ENCODE measurements at regions not wholly inside any gene's neighbourhood (a gene's known extent, or its start where the extent isn't known, plus 50 kb on each side); places are given as distances from the start of the nearest gene placed in this dataset.

GRCh38 chr1:218728898-218729565 is 383.9 kb downstream of the TGFB2 start:
- WGBS, 2 experiments (ENCODE audit: insufficient coverage in 1 of 2, insufficient read length in 1 of 2), result 85 to 86% methylated on average over 1 of the region's 1 CpG
- no peaks in the 10 kb centered on the region for H3K9me3 ChIP-seq (ENCODE audit: control insufficient read depth, low read length)

GRCh38 chr1:218735436-218736032 is 390.4 kb downstream of the TGFB2 start:
- DNase-seq, result no peak
- Mint-ChIP-seq H3K4me1 (peaks cover 1% of the 10 kb centered on the region), H3K27ac (no peak overlapping the region), H3K9me3 (no peaks in the 10 kb centered on the region), H3K36me3 (ENCODE audit: low read depth) (no peaks in the 10 kb centered on the region), H3K27me3 (ENCODE audit: insufficient read depth) (no peaks in the 10 kb centered on the region), H3K4me3 (no peak overlapping the region)
- Histone ChIP-seq H3K9ac (ENCODE audit: extremely low read depth, low read length, poor library complexity, severe bottlenecking) (no peak overlapping the region), H3K4me1 (ENCODE audit: control insufficient read depth, insufficient read depth, low read length) (no peaks in the 10 kb centered on the region), H3K27ac (ENCODE audit: low read depth, low read length) (no peak overlapping the region), H3K9me3 (ENCODE audit: control insufficient read depth, low read length) (no peaks in the 10 kb centered on the region), H3K4me3 (ENCODE audit: low read length) (no peak overlapping the region), H3K27me3 (ENCODE audit: control insufficient read depth, insufficient read depth, low read length, poor library complexity, severe bottlenecking) (no peaks in the 10 kb centered on the region), H3K36me3 (ENCODE audit: control insufficient read depth, insufficient read depth, low read length) (no peaks in the 10 kb centered on the region)
- TF ChIP-seq CTCF (conservative IDR thresholded peaks at IDR 0.05), result no peak

More at GRCh38 chr1:218728898-218729565, 383.9 kb downstream of the TGFB2 start:
- Histone ChIP-seq H3K9ac (ENCODE audit: extremely low read depth, low read length, poor library complexity, severe bottlenecking) (no peak overlapping the region), H3K4me1 (ENCODE audit: control insufficient read depth, insufficient read depth, low read length) (no peaks in the 10 kb centered on the region), H3K27ac (ENCODE audit: low read depth, low read length) (no peak overlapping the region), H3K36me3 (ENCODE audit: control insufficient read depth, insufficient read depth, low read length) (no peaks in the 10 kb centered on the region), H3K4me3 (ENCODE audit: low read length) (no peak overlapping the region), H3K27me3 (ENCODE audit: control insufficient read depth, insufficient read depth, low read length, poor library complexity, severe bottlenecking) (no peaks in the 10 kb centered on the region)
- Mint-ChIP-seq H3K4me1 (no peaks in the 10 kb centered on the region), H3K4me3 (no peak overlapping the region), H3K27me3 (ENCODE audit: insufficient read depth) (no peaks in the 10 kb centered on the region), H3K27ac (no peak overlapping the region), H3K36me3 (ENCODE audit: low read depth) (no peaks in the 10 kb centered on the region), H3K9me3 (no peaks in the 10 kb centered on the region)
- TF ChIP-seq CTCF (conservative IDR thresholded peaks at IDR 0.05), result no peak
- DNase-seq, result no peak

GRCh38 chr1:218739426-218739825 is 394.3 kb downstream of the TGFB2 start:
- H3K36me3 ChIP-seq (ENCODE audit: control insufficient read depth, insufficient read depth, low read length), result no peaks in the 10 kb centered on the region
- no peak overlapping the region for H3K4me3 ChIP-seq (ENCODE audit: low read length)
- peaks cover 4% of the 10 kb centered on the region for H3K9me3 ChIP-seq (ENCODE audit: control insufficient read depth, low read length)
- Mint-ChIP-seq H3K27ac (no peak overlapping the region), H3K27me3 (ENCODE audit: insufficient read depth) (no peaks in the 10 kb centered on the region), H3K9me3 (peaks cover 2% of the 10 kb centered on the region), H3K4me3 (no peak overlapping the region), H3K4me1 (peaks cover 1% of the 10 kb centered on the region), H3K36me3 (ENCODE audit: low read depth) (no peaks in the 10 kb centered on the region)
- no peak for TF ChIP-seq CTCF (conservative IDR thresholded peaks at IDR 0.05)
- 82% methylated on average over 3 of the region's 4 CpGs; no CpG with 5 or more reads in 1 of the 2 experiments for WGBS, 2 experiments (ENCODE audit: insufficient coverage in 1 of 2, insufficient read length in 1 of 2)
- H3K4me1 ChIP-seq (ENCODE audit: control insufficient read depth, insufficient read depth, low read length), result no peaks in the 10 kb centered on the region
- DNase-seq, result no peak
- H3K9ac ChIP-seq (ENCODE audit: extremely low read depth, low read length, poor library complexity, severe bottlenecking), result no peak overlapping the region
- H3K27ac ChIP-seq (ENCODE audit: low read depth, low read length), result no peak overlapping the region
- H3K27me3 ChIP-seq (ENCODE audit: control insufficient read depth, insufficient read depth, low read length, poor library complexity, severe bottlenecking), result no peaks in the 10 kb centered on the region

Data from endodermal cell (in vitro differentiated cells).